M059J (cell line): ENCODE measurements at regions not wholly inside any gene's neighbourhood (a gene's known extent, or its start where the extent isn't known, plus 50 kb on each side); places are given as distances from the start of the nearest gene placed in this dataset.
A peak's percentile ranks its signal among the peaks of the same experiment; 100 is the strongest.
"Not testable (repeated sequence)": the region's sequence is repeated elsewhere in the genome, so short reads cannot be mapped to it uniquely, and the experiment has no call there.

Experiments used
- DNase-seq: peaks from one replicate; pipeline ENCODE4 v3.0.0-alpha.2; 2012; ENCODE audit warnings: low read depth

DNA sequence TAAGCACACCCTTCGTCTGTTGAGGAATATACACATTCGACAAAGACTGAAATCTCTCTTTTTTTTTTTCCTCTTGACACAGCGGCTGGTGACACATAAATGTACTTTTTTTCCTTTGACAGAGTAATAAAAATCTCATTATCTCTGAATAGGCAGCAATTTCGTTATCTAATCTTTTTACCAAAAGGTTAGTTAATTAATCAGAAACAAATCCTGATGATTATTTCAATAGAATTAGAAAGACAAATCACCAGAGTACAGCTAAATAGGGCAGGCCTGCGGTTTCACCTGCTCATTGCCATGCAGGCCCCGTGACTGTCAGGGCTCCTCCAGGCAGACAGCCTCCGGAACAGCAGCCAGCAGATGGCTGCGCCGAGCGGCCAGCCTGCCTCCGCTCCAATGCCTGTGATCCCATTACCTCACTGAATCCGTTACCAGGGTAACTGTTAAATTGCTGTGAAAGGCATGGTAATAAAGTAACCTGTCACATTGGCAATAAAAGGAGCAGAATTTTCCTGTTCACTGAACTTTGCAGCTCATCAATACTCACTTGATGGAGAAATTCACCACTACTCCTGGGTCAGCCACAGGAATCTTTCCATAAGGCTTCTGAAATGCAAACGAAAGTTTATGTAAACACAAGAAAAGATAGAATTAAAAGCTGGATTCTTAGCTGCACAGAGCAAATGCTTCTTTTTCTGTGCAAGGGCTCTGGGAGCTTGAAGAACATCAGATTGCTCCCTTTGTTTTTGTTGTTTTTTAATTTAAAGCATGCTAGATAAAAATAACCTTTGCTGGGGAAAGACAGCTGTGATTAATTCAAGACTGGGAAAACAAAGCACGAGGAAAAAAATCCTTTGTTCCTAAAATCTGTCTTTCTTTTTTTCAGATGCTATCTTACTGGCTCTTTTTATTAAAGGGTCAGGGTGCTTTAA is 666.4 kb upstream of the ZNF608 start:
- peak; percentile 92 for DNase-seq

DNA sequence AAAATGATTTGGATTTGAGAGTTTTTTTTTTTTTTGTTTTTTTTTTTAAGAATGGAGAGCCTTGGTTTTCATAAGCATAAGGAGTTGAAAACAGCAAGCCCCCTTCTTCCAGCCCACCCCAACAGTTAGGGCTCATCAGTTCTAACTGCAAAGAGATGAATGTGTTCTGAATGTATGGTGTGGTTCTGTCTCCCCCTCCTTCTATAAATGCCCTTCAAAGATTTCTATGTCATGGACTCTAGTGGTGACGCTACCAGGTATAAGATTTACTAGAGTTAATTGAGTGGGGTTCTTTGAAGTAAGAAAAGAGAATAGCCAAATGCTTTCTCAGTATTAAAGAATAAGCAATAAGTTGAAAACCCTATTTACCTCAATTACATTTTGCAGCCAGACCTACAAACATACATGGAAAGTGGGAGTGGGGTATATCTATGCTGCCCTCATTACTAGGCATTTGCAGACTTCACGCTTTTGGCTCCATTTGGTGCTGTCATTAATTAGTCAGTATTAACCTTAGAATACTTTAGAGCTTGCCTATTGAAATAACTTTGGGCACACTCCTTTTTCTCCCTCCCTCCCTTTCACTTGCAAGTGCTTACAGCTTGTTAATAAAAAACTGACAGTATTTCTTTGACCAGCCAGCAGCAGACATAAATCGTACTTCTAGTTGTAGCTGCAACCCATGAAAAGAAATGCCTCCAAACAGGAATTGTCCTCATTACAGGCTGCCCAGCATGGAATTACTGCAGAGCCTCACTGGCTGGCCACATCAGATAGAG is 667.2 kb upstream of the ZNF608 start:
- no peak for DNase-seq

DNA sequence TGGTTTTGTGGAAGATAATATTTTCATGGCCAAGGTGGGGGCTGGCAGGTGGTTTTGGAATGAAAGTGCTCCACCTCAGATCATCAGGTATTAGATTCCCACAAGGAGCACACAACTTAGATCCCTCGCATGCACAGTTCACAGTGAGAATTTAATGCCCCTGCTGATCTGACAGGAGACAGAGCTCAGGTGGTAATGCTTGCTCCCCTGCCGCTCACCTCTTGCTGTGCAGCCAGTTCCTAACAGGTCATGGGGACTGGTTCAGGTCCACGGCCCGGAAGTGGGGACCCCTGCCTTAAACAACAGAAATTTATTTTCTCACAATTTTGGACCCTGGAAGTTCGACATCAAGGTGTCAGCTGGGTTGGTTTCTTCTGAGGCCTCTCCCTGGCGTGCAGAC is 668.7 kb upstream of the ZNF608 start:
- no peak for DNase-seq

DNA sequence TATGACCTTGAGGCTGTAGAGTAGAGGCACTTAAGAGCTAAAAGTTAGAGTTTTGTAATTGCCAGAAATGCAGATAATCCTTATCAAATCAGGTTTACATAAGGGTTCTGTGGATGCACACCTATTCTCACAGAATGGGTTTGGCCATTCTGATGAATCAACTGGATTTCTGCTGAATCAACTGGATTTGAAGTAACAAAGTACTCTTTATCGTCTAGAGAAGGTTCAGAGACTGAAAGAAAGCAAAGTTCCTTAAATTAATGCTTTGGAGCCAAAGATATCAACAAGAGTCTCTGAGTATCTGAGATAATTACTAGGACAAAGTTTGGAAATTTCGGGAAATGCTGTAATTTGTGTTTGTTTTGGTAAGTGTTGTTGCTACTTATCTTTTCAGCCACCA is 669.6 kb upstream of the ZNF608 start:
- DNase-seq: no peak

DNA sequence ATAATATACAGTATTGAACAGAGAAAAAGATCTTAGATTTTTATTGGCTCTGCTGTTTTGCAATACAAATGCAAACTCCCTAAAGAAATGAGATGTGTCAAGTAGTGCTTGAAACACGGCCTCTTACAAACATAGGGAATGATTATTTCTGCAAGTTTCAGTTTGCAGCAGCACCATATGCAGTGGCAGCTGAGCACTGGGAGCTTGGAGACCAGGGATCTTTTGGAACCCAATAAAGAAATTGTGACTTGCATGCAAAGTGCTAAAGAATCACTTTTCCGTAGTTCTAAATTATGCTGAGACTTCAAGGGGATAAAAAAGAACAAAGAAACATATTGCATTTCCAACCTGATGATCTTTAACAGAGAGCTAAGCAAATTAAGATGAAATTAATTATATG is 674.6 kb upstream of the ZNF608 start:
- no peak for DNase-seq

DNA sequence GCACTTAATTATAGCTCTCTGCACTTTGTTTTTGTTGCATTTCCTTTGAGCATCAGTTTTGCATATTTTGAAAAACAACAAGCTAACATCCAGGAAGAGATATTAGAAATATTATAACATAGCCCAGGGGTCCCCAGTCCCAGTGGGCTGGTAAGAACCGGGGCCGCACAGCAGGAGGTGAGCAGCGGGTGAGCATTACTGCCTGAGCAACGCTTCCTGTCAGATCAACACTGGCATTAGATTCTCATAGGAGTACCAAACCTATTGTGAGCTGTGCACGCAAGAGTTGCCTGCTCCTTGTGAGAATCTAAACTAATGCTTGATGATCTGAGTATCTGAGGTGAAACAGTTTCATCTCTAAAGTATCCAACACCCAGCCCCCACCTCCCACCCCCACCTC is 675.9 kb upstream of the ZNF608 start:
- no peak for DNase-seq

DNA sequence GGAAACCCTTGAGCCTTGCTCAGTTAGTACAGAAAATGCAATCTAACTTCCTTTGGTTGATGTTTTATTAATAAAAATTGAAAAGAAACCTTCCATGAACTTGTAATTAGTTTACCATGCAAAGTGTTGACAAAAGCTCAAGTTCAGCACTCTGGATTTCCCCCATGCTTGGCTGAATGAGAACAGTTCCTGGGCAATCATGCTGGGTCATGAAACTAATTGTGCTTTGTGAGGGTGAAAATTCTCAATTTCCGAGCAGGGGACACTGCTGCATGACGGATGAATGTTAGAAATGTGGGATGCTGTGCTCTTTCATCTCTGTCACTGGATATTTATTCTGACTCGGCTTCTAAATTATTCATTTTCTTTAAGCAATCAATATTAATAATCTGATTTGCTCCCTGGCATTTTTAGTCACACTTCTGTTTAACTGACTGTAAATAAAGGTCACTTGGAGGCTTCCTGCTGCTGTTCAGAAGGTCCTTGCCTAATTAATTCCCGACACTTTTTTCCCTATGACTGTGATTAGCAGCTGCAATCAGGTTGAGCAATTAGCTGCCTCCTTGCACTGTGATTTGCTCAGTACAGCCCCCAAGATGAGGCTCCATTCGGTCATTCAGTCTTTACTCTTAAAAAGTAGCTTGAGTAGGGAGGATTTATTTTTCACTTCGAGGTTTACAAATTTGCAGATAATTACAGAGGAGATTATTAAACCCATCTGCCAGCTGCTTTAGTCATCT is 678.1 kb upstream of the ZNF608 start:
- DNase-seq: no peak

DNA sequence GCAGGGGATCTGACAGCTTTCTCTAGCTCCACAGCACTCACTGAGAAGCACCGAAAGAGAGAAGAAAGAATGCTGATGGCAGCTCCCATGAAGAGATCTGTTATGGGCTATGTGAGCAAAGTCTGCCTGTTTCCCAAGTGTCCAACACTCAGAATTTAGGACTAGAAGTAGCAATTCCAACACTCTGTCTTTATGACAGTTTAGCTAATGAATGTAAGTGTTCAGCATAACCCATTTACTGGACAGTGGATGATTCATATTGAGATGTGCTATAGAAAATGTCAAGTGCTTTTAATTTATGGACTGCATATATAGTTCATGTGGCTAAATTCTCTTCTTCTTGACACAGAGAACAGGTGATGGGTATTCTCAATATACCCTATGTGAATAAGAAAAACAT is 683.1 kb upstream of the ZNF608 start:
- no peak for DNase-seq

DNA sequence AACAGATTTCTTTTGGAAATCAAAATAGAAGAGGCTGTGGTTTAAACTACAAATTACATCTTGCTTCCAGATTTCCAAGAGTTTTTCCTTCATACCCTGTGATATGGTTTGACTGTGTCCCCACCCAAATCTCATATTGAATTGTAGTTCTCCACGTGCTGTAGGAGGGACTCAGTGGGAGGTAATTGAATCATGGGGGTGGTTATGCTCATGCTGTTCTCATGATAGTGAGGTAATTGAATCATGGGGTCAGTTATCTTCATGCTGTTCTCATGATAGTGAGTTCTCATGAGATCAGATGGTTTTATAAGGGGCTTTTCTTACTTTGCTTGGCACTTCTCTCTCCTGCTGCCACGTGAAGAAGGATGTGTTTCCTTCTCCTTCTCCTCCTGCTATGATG is 687.0 kb upstream of the ZNF608 start:
- no peak for DNase-seq

DNA sequence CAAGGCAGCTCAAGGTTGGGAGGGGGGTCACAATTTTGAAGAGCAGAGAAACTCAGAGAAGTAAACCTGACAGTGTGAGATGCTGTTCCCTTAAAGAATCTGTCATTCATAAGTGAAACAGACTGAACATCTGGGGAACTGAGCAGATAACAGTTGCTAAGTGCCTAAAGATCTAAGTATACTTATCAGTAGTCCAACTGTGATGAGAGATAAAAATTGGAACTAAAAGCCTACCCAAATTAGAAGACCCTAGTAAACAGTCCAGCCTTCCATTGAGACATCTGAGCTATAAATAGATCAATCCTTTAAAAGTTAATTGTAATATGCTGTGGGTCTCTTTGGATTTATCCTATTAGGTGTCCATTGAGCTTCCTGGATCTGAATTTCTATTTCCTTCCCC is 692.8 kb upstream of the ZNF608 start:
- DNase-seq: no peak

DNA sequence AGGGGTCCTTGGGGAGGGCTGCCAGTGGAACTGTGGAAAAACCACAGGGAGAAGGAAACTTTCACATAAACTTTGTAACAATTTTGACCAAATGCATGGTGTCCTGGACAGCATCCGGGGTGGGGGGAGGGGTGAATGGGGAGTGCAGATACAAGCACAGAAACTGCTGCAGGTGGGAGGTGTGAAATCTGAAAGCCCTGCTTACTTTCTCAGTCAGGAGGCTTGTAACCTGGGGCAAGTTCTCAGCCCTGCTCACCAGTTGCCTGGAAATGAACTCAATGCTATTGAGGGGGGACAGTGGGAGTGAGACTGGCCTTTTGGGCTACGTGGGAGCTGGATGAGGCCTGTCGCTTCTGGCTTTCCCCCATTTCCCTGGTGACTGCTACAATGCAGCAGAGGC is 694.5 kb upstream of the ZNF608 start:
- no peak for DNase-seq

DNA sequence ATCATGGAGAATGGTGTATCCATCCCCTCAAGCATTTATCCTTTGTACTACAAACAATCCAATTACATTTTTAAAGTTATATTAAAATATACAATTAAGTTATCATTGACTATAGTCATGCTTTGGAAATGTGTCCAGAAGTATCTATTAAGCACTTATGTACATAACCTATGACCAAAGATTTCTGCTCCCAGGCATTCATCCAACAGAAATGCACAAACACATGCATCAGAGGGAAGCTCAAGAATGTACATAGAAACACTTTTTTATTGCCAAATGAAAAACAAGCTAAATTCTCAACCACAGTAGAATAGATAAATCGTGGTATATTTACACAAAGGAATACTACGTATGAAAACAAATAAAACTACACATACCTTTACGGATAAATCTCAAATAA is 700.5 kb upstream of the ZNF608 start:
- peak; percentile 25 for DNase-seq

DNA sequence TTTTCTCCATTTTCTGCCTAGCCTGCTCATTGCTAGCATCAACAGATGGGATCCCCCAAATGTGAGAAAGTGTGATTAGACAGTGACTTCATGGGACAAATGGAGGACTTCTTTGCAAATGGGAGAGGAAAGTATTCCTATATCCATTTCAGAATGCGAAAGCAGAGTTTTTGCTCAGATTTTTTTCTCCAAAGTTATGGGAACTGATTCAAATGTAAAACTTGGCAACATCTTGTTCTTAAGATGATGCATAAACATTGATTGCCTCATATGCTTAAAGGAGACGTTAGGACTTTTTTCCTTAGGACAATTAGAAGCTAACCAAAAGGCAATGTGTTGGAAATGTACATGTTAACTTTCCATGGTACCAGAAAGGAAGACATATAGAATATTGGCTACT is 704.3 kb upstream of the ZNF608 start:
- no peak for DNase-seq

DNA sequence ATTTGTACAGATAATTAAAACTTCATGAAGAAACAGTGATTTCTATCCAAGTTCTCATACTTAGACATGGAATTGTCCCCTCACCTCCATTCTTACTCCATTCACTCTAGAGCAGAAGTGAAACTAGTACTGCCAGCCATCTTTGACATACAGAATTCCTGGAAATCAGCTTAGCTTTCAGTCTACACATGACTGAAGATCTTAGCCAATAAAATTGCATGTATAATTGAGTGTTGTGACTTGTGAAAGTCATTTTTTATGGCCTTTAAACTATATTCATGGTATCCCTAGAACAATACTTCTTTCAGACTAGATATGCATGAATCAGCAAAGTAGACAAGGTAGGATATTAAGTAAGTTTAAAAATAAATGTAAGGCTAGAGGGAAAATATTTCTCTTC is 705.2 kb upstream of the ZNF608 start:
- no peak for DNase-seq

DNA sequence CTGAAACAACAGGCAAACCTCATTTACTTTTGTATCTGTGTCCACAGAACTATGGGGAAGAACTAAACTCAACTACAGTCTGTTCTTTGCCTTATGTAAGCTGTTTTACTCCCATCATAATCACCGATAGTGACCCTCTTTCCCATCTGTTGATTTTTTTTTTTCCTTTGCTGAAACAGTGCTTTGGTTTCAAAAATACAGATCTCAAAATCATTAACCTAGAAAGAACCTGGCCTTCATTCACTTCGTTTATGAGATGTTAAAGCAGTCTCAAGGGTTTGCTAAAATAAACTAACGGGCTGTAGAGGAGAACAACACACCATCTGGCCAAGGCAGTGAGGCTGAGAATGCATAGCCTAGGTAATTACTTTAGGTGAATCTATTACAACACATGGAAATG is 706.6 kb upstream of the ZNF608 start:
- DNase-seq: no peak

DNA sequence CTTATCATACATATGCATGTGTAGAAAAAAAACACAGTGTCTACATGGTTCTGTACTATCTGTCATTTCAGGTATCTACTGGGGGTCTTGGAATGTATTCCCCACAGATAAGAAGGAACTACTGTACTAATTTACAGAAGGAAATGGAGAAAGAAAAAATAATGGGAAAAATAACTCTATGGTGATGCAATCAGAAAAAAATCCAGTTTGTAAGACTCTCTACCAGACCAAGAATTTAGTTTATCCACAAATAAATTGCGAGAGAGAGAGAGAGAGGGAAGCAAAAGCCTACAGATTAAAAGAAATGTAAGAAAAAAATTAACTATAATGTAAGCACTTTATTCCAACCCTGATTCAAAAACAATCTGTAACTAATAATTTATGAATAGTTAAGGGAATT is 708.6 kb upstream of the ZNF608 start:
- peak; percentile 17 for DNase-seq

DNA sequence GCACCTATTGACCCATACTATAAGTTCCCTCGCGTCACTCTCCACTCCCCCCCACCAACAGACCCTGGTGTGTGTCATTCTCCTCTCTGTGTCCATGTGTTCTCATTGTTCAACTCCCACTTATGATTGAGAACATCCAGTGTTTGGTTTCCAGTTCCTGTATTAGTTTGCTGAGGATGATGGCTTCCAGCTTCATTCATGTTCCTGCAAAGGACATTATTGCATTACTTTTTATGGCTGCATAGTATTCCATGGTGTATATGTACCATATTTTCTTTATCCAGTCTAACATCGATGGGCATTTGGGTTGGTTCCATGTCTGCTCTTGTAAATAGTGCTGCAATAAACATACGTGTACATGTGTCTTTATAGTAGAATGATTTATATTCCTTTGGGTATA is 709.6 kb upstream of the ZNF608 start:
- not testable (repeated sequence) for DNase-seq

DNA sequence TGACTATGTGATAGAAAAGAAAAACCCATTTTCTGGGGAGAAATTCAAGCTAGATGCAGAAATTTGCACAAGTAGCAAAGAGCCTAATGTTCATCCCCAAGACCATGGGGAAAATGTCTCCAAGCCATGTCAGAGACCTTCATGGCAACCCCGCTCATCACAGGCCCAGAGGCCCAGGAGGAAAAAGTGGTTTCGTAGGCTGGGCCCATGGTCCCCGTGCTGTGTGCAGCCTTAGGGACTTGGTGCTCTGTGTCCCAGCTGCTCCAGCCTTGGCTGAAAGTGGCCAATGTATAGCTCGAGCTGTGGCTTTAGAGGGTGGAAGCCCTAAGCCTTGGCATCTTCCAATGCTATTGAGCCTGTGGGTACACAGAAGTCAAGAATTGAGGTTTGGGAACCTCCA is 711.2 kb upstream of the ZNF608 start:
- DNase-seq: no peak

DNA sequence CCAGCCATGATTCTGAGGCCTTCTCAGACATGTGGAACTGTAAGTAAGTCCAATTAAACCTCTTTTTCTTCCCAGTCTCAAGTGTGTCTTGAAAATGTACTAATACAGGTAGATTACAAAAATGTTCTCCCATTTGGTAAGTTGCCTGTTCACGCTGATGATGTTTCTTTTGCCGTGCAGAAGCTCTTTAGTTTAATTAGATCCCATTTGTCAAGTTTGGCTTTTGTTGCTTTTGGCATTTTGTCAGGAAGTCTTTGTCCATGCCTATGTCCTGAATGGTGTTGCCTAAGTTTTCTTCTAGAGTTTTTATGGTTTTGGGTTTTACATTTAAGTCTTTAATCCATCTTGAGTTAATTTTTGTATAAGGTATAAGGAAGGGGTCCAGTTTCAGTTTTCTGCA is 712.5 kb upstream of the ZNF608 start:
- DNase-seq: not testable (repeated sequence)

DNA sequence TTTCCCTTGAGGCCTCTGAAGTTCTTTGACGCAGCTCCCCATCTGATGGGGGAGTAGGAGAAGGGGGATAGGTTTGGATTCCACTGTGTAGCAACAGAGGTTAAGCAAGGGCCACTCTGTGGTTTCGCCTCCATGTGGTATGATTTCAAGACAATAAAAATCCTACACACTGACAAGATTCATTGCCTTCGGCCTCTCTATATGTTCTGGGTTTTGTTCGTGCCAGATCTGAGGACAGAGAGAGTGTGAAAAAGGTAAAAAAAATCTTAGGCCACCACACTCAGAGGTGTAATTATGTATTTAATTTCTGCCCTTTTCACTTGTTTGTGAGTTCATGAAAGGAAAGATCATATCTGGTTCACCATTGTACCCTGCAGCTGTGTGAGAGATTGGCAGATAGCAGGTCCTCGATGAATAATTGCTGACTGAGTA is 715.2 kb upstream of the ZNF608 start:
- DNase-seq: peak; percentile 40

DNA sequence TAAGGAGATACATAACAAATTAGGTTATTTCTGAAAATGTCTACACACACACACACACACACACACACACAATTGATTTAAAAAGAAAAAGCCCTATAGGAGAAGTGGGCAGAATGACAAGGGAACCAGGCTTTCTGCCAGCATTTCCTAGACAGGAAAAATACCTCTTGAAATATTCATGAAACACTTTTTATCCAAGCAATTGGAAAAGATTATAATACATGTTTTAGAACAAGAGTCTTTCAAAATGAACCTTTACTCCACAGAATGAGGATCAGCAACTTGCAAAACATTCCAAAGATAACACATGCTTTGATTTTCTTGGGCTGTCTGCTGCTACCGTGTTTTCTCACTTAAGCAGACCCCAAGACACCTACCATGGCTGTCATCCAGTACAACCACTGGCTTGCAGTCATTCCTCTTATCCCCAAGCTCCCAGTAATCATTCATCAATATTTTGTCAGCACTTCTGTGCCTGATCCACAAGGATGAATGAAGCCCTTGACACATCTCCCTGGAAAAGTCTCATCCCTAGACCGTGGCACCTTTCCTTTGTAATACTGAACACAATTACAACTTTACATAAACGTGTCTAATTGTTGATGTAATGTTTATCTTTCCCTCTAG is 717.1 kb upstream of the ZNF608 start:
- peak; percentile 27 for DNase-seq

DNA sequence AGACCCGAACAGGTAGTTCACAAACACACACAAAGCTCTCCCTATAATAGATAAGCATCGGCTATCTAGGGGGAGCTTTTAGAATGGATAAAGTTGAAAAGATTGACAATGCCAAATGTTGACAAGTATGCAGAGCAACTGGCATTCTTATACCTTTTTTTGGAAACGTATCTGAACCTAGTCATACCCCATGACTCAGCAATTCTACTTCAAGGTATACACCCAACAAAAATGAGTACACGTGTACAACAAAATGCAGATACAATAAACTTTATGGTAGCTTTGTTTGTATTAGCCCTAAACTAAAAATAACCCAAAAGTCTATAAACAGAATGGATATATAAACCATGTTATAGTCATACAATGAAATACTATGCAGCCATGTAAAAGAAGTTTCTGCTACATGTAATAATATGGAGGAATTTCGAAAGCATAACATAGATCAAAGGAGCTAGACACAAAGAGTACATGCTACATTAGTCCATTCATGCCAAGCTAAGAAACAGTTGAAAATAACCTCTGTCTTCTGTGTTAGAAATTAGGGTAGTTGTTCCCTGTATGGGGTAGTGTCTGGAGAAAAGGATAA is 718.5 kb upstream of the ZNF608 start:
- DNase-seq: no peak
